NCI-H2227 (cell line): ENCODE measurements at regions not wholly inside any gene's neighbourhood (a gene's known extent, or its start where the extent isn't known, plus 50 kb on each side); places are given as distances from the start of the nearest gene placed in this dataset.
"Not testable (repeated sequence)": the region's sequence is repeated elsewhere in the genome, so short reads cannot be mapped to it uniquely, and the experiment has no call there.

Experiments used
- DNase-seq: peaks from one replicate; lab custom pipeline; 2025; ENCODE audit not compliant: unreplicated experiment; lab: John Stamatoyannopoulos, UW

DNA sequence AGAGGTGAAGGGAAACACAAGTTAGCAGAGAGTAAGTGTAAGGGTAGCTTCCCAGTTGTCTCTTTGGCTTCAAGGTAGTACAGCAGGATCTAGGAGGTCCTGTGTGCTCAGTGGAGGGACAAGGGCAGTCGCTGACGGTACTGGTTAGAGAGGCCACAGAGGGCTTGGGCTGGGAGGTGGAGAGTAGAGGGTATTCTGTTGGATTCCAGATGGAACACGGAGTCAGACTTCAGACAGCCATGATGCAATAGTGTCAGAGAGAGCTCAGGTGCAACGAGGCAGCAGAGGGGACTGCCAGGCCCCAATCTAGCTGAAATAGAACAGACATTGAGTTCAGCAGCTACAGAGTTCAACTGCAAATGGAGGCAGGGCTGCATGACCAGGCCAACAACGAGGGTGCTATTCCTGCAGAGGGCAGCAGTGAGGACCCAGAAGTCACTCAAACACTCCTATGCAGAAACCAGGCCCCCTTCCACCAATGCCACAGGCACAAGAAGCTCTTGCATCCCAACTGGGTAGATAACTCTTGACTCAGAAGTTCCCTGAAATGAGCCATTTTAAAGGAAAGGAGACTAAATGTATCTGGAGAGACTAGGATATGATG, 325.0 kb upstream of the ESRRG start:
- no peak for DNase-seq

DNA sequence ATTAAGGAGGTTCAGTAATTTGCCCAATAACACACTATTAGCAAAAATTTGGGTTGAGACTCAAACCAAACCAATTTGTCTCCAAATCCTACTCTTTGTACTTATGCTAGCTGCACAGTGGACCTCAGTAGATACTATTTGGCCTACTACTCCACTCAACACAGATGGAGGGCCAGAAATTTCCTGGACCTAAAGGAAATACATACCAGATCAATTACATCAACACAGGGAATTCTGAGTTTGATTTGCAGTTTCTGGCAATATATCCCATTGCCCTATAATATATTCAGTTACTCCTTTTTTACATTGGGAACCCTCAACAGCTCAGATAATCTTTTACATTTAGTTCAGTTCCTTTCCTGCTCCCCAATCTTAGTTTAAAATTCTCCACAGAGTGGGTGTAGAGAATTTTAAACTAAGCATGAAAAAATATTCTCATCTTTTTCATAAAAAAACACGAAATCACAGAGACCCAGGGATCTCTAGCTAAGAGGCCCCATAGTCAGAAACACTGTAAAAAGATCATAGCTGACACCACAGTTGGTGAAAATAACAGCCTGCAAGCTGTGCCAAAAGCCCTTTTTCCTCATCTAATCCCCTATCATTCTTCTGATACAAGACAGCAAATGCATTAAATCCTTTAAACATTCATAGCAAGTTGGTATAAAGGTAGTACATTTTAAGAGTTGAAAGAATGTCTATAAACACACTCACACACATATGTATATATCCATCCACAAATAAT, 317.7 kb upstream of the ESRRG start:
- DNase-seq: no peak

DNA sequence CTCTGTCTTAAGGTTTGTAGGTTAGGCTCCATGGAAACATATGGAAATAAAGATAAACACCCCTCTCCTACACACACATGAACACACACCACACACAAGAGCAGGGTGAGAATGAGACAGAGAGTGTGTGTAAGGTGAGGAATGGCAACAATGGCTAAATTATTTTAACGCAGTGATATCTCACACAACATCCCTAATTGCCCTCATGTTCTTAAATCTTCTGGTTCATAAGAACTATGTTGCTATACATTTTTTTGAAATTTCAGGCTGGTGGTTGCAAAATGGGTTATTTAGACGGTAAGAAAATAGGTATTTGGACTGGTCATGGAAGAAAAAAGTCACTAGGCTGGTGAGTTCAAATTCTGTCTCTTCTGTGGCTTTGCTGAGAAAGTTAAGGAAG, 316.7 kb upstream of the ESRRG start:
- DNase-seq: no peak

DNA sequence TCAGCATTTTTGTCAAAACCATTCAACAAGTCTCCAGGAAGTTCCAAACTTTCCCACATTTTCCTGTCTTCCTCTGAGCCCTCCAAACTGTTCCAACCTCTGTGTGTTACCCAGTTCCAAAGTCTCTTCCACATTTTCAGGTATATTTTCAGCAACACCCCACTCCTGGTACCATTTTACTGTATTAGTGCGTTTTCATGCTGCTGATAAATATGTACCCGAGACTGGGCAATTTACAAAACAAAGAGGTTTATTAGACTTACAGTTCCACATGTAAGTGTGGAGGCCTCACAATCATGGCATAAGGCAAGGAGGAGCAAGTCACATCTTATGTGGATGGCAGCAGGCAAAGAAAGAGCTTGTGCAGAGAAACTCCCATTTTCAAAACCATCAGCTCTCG, 315.9 kb upstream of the ESRRG start:
- DNase-seq: not testable (repeated sequence)

DNA sequence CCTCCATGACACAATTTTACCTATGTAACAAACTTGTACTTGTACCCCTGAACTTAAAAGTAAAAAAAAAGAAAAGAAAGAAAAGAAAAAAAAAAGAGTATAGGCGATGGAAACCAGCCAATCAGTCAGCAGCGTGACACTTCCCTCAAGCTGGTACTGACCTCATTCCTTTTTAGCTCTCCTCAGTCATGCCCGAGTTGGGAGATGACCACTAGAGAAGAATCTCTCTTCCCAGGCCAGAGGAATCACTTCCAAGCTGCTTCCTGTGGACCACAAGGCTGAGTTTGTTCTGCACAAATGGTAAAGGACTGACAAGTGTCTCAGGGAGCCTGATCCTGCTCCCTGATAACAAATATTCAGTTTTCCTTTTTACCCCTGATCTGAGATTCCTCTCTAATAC, 313.5 kb upstream of the ESRRG start:
- DNase-seq: no peak

DNA sequence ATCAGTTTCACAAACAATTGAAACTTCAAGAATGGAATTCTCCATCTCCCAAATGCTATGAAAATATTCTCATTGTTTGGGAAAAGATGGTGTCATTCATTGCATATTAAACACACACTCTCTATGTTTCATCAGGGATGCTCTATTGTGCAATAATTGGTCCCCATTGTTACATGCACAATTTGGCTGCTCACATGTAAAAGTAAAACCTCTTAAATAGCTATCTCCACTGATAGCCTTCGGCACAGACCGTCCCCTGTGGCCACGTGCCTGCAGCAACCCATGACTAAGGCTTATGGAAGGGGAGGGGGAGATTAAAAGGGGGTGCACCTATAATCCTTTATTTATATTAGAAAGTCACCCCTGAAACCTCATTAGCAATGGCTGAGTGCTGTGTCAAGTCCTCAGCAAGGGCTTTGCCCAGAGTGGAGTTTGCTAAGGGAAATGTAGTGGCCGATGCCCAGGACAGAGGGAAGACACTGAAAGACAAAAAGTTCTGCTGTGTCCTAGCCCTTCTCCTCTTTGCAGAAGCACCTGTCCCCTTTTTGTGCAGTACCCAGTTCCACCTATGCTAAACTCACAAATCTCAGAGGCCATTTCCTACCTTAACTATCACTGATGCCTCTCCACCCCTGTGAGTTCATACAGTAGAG, 309.6 kb upstream of the ESRRG start:
- no peak for DNase-seq

DNA sequence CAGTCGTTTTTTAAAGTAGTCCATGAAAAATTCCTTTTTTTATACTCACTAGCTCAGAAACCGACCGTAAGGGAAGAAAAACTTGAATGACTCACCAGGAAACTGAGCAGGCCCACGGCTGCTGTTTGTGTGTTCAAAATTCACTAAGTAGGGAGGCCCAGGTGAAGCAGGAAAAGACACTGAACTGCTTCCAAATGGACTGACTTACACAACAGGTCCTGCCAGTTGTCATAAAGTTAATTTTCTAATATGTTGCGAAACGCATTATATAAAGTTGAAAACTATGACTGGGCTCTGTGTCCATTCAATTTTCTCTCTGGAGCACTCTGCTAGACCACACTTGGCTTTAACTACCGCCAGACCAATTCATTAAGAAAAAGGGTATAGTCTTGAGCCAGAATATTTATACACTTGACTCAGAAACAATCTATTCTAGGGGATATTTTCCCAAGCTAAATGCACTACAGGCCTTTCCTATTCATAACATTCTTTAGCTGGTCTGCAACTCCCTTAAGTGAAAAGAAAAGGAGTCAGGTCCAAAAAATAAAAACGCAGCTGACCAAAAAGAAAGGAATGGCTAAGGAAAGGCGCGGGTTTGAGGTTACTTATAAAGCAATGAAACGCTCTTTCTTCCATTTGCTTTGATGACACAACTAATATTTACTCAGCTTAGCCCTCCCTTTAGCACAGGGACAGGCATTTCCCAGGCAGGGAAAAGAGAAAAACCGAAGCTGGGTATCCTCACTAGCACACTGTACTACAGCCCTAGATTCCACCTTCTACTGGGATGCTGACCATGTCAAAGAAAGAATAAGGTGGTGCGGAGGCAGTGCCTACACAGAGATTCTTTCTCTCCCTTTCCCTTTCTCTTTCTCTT, 306.3 kb upstream of the ESRRG start:
- no peak for DNase-seq

DNA sequence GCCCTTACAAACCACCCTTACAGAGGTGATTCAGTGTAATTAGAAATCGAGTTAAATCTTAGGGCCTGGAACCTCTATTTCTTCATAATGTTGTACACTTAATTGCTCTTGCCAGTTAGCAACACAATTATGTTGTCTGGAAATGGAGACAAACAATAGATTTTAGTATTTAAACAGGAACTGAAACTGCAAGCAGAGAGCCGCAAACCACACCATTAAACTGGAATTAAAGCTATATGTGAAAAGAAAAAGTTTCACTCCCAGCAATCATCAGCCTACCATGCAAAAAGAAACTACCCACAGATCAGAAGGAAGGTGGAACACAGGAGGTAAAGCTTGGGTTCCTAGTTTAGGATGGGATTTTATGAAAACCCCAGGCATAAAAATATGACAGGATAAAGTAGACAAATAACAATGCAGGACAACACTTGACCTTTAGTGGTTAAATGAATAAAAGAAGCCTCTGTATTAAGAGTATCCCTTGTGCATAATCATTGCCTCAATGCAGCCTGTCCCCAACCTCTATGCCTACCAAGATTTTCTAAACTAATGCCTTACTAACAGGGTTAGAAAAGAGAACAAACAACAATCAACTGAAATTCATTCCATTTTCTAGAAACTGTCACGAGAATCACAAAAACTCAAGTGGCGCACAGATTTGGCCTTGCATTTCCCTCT, 304.3 kb upstream of the ESRRG start:
- DNase-seq: no peak

DNA sequence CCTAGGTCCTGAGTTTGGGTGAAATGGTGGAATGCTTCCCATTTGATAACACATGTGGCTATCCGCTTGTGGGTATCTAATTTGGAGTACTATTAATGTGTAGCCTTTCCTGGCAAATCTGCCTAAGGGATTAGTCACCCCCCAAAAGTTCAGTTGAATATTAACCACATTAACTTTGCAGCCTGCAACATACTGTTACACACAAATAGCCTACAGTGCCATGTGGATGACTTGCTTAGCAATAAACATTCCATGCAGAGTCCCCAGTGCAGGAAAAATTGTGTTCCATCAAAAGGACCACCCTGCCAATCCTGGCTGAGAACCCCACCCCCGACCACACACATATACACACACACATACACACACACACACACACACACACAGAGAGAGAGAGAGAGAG, 303.3 kb upstream of the ESRRG start:
- DNase-seq: no peak

DNA sequence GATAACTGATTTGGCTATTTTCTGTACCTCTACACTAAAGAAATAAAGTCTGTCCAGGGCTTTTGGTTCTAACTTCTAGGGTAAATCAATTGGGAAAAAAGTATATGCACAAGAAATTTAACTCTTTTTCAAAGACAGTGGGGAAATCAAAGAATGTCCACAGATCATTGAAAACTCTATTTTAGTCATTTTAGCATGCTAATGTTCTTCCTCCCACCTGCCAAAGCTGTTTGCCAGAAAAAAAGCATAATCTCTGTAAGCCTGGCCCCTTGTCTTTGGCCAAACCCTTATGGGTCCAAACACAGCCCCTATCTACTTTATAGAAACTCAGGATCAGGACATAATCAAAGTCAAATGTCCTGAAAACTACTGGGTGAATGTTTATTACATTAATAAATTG, 302.2 kb upstream of the ESRRG start:
- DNase-seq: no peak

DNA sequence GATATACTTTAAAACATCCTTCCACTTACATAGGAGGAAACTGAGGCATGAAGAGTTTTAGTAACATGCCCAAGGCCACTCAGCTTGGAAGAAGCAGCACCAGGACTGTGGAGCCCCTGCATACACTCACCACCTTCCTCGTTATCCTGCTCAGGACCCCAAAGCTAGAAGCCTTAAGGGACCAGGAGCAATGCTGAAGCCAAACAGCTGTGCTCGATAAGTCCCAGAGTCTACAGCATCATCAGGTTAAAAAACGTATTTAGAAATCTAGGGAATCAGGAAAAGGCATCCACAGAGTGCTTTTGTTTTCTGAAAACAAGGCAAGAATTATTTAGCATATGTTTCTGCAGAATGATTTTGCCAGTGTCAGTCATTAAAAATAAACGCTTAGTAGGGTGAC, 301.7 kb upstream of the ESRRG start:
- DNase-seq: no peak

DNA sequence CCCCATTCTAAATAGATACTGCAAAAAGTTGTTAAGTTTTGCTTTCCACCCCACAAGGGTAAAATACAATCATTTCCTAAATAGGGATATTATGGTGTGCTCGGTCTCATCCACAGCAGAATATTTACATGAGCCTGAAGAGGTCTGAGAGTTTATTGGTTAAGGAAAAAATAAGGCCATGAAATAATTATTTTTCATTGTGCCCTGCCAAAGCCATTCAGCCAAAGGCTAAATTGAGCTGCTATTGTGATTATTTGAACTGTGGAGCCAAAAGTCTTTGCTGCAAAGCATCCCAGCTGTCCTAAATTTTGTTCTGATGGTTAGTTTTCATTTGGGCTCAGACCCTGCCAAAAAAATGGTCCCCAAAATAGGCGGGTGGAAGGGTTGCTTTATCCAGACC, 298.7 kb upstream of the ESRRG start:
- DNase-seq: no peak

DNA sequence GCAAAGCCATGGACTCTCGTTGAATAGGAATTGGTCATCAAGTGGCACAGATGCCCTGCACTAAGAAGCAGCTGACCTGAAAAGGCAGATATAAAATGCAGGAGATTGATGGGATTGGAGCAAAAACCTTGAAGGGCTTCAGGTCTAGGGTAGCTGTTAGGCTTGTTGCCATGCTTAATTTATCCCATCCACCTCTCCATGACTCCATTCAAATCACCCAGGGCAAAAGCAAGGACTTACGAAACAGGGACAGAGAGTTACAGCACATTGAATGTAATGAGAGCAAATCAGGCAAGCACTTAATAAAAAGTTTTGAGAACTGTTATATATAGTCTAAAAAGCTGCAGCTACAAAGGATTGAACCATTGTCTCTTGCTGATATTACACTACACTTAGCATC, 298.2 kb upstream of the ESRRG start:
- DNase-seq: no peak

DNA sequence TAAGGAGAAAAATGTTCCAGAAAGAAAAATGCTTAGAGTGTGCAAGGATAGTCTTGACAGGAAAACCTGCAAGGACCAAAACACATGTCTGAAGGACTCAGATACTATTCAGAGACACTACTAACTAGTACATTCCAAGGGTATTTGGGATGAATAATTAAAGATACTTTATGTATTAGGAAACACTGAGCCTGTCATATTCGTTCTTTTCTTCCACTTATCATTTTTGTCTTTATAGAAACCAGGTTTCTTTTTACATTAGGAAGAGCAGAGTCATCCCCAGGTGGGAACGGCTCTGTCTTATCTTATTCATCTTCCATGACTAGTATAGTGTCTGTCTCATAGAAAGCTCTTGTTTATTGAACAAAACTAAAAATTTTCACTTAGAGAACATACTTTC, 296.2 kb upstream of the ESRRG start:
- DNase-seq: no peak

DNA sequence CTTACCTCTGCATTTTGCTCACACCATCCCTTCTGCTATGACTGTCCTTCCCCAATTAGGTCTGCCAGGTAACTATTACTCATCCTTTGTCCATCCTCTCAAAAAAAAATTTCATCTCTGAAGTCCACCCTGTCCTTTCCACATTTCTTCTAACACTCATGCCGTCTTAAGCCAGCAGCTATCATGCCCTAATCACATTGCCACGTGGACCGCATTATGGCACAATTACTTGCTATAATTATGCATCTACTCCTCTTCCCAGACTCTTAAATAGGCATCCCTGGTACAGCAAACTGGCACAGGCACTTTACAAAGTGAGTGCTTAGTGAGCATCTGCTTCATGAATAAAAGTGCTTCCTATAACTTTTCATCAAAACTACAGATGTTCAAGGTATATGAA, 295.4 kb upstream of the ESRRG start:
- DNase-seq: no peak

DNA sequence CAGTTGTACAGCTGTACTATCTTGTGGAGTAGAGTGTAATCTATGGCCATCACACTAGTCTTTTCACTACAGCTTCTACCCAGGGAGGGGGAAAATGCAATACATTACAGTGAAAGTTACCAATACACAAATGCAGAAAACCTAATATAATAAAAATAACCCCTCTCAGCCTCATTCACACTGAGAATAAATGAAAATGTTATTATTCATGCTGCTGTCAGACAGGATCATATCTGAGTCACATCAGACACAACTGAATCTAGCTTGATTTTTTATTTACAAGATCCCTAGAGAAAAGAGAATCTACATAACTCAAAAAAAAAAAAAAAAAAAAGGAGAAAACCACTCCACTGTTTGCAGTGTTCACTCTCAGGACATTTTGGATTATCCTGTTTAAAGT, 293.9 kb upstream of the ESRRG start:
- no peak for DNase-seq

DNA sequence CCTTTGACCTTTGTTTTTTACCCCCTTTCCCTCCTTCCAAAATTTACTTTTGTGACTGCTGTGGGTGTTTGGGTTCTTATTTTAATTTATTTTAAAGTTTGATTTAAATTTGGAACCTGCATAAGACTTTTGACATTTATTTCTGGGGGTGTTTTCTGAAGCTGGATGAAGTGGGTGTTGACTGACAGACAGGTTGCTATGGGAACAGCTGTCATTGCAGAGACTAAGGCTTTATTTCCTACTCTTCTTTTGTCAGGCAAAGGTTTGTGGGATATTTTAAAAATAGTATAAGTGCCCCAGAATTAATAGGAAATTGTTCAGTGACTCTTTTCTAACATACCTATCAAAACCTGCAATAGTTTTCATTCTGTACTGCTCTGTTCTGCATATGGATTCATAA, 290.8 kb upstream of the ESRRG start:
- peak; percentile 13 for DNase-seq

DNA sequence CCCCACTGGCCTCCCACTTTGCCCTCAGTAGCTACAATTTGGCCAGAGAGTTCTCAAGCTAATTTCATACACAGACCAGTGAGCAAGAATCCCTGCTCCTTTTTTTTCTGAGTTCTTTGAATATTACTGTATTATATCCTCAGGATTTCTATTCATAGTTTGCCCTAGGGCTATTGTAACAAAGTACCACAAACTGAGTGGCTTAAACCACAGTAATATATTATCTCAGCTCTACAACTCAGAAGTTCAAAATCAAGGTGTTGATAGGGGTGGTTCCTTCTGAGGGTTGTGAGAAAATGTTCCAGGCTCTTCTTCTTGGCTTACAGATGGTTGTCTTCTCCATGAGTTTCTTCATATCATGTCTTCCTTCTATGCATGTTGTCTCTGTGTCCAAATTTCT, 289.4 kb upstream of the ESRRG start:
- no peak for DNase-seq

DNA sequence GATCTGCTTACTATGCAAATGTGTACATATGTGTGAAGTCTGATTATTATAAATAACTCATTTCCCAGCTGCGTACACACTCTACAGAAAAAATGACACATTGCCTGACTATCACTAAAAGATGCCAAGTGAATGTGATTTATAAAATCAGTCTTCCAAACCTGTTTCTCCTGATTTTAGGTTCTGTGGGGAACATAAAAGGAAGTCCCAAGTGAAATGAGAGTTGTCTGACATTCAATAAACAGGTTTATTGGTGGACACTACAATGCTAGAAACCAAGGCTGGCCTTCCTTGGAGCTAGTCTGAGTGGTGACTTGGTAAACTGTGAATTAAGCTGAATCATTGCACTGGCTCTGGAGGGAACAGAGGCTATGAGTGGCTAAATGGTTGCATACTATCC, 287.9 kb upstream of the ESRRG start:
- DNase-seq: no peak

DNA sequence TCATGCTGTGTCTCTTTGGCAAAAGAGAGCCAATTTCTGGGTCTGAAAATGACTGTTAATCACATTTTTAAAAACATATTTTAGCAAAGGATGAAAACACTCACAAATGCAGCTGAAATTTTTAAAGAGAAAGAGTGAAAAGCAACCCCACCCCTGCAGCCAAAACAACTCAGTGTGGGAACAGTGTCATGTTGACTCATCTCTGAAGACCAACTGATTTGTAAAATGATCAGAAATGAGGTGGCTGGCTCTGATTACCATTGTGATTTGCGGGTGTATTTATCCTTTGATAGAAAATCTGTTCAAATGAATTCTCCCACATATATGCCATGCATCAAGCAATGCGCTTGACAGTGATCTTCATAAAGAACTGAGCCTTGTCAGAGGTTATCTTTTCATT, 287.0 kb upstream of the ESRRG start:
- no peak for DNase-seq

DNA sequence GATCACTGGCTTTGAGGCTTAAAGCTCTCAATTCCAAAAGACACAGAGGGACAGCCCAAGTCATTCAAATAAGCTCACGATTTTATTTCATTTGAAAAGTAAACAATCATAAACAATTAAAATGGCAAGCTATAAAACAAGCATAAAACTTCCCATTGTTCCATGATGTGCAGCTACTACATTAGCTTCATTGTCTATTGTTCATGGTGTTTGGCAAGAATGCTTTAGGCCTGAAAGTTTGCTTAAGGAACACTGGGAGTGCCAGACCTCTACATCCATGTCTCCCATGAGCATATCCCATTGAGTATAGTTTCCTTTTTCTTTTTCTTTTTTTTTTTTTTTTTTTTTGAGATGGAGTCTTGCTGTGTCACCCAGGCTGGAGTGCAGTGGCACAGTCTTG, 286.1 kb upstream of the ESRRG start:
- no peak for DNase-seq
